ENCODE measurements at regions not wholly inside any gene's neighbourhood (a gene's known extent, or its start where the extent isn't known, plus 50 kb on each side); places are given as distances from the start of the nearest gene placed in this dataset.

GRCh38 chr22:22977479-22978200 is 90.0 kb downstream of the IGLL5 start:
- Histone ChIP-seq H3K4me3 (ENCODE audit: low read depth, low read length) (no peak overlapping the region), H3K9ac (ENCODE audit: low read length) (no peak overlapping the region), H3K4me1 (ENCODE audit: control insufficient read depth, insufficient read depth, low read length) (no peaks in the 10 kb centered on the region), H3K9me3 (ENCODE audit: control insufficient read depth, insufficient read depth, low read depth, low read length) (peaks cover 36% of the 10 kb centered on the region), H3K36me3 (ENCODE audit: control insufficient read depth, insufficient read depth, low read length) (no peaks in the 10 kb centered on the region), H3K27ac (ENCODE audit: low read depth, low read length) (no peak overlapping the region), H3K27me3 (ENCODE audit: control insufficient read depth, insufficient read depth, low read length) (peaks cover 31% of the 10 kb centered on the region)

GRCh38 chr22:22978637-22979036 is 91.0 kb downstream of the IGLL5 start:
- Histone ChIP-seq H3K4me1 (ENCODE audit: control insufficient read depth, insufficient read depth, low read length) (no peaks in the 10 kb centered on the region), H3K4me3 (ENCODE audit: low read depth, low read length) (no peak overlapping the region), H3K27ac (ENCODE audit: low read depth, low read length) (no peak overlapping the region)

GRCh38 chr22:22979121-22979724 is 91.1 kb upstream of the GNAZ start:
- Histone ChIP-seq H3K27me3 (ENCODE audit: control insufficient read depth, insufficient read depth, low read length) (peaks cover 28% of the 10 kb centered on the region), H3K27ac (ENCODE audit: low read depth, low read length) (no peak overlapping the region), H3K9me3 (ENCODE audit: control insufficient read depth, insufficient read depth, low read depth, low read length) (peaks cover 48% of the 10 kb centered on the region), H3K36me3 (ENCODE audit: control insufficient read depth, insufficient read depth, low read length) (no peaks in the 10 kb centered on the region), H3K4me1 (ENCODE audit: control insufficient read depth, insufficient read depth, low read length) (no peaks in the 10 kb centered on the region), H3K4me3 (ENCODE audit: low read depth, low read length) (no peak overlapping the region), H3K9ac (ENCODE audit: low read length) (no peak overlapping the region)

More at GRCh38 chr22:22978637-22979036, 91.0 kb downstream of the IGLL5 start:
- H3K27me3 ChIP-seq (ENCODE audit: control insufficient read depth, insufficient read depth, low read length): peaks cover 28% of the 10 kb centered on the region
- no peak overlapping the region for H3K9ac ChIP-seq (ENCODE audit: low read length)
- no peaks in the 10 kb centered on the region for H3K36me3 ChIP-seq (ENCODE audit: control insufficient read depth, insufficient read depth, low read length)
- H3K9me3 ChIP-seq (ENCODE audit: control insufficient read depth, insufficient read depth, low read depth, low read length): peaks cover 44% of the 10 kb centered on the region

- H3K4me3 ChIP-seq (ENCODE audit: low read depth, low read length): no peak overlapping the region
- H3K4me1 ChIP-seq (ENCODE audit: control insufficient read depth, insufficient read depth, low read length): no peaks in the 10 kb centered on the region
- no peak overlapping the region for H3K27ac ChIP-seq (ENCODE audit: low read depth, low read length)
- H3K9me3 ChIP-seq (ENCODE audit: control insufficient read depth, insufficient read depth, low read depth, low read length): peaks cover 48% of the 10 kb centered on the region
- H3K9ac ChIP-seq (ENCODE audit: low read length): no peak overlapping the region
- H3K27me3 ChIP-seq (ENCODE audit: control insufficient read depth, insufficient read depth, low read length): peaks cover 21% of the 10 kb centered on the region
- no peaks in the 10 kb centered on the region for H3K36me3 ChIP-seq (ENCODE audit: control insufficient read depth, insufficient read depth, low read length)
Measured at GRCh38 chr22:22979954-22980353, 90.4 kb upstream of the GNAZ start.

- peaks cover 5% of the 10 kb centered on the region; the same call in 1 of the 2 replicates for H3K27me3 ChIP-seq (ENCODE audit: control insufficient read depth, insufficient read depth, low read length)
- H3K9ac ChIP-seq (ENCODE audit: low read length): no peak overlapping the region
- no peaks in the 10 kb centered on the region for H3K4me1 ChIP-seq (ENCODE audit: control insufficient read depth, insufficient read depth, low read length)
- no peak overlapping the region for H3K4me3 ChIP-seq (ENCODE audit: low read depth, low read length)
- peaks cover 48% of the 10 kb centered on the region for H3K9me3 ChIP-seq (ENCODE audit: control insufficient read depth, insufficient read depth, low read depth, low read length)
- H3K36me3 ChIP-seq (ENCODE audit: control insufficient read depth, insufficient read depth, low read length): no peaks in the 10 kb centered on the region
- H3K27ac ChIP-seq (ENCODE audit: low read depth, low read length): no peak overlapping the region
Measured at GRCh38 chr22:22981670-22982571, 88.4 kb upstream of the GNAZ start.

- Histone ChIP-seq H3K36me3 (ENCODE audit: control insufficient read depth, insufficient read depth, low read length) (no peaks in the 10 kb centered on the region), H3K27me3 (ENCODE audit: control insufficient read depth, insufficient read depth, low read length) (0 out of 2 replicates have a peak, but pooled peaks cover 2% of the 10 kb centered on the region), H3K4me3 (ENCODE audit: low read depth, low read length) (no peak overlapping the region), H3K9ac (ENCODE audit: low read length) (no peak overlapping the region), H3K27ac (ENCODE audit: low read depth, low read length) (no peak overlapping the region), H3K4me1 (ENCODE audit: control insufficient read depth, insufficient read depth, low read length) (no peaks in the 10 kb centered on the region), H3K9me3 (ENCODE audit: control insufficient read depth, insufficient read depth, low read depth, low read length) (peaks cover 48% of the 10 kb centered on the region)
Measured at GRCh38 chr22:22982616-22983015, 87.7 kb upstream of the GNAZ start.

- no peak overlapping the region for H3K27ac ChIP-seq (ENCODE audit: low read depth, low read length)
- H3K27me3 ChIP-seq (ENCODE audit: control insufficient read depth, insufficient read depth, low read length): 0 out of 2 replicates have a peak, but pooled peaks cover 2% of the 10 kb centered on the region
- no peaks in the 10 kb centered on the region for H3K36me3 ChIP-seq (ENCODE audit: control insufficient read depth, insufficient read depth, low read length)
- H3K9me3 ChIP-seq (ENCODE audit: control insufficient read depth, insufficient read depth, low read depth, low read length): peaks cover 48% of the 10 kb centered on the region
- H3K4me3 ChIP-seq (ENCODE audit: low read depth, low read length): no peak overlapping the region
- H3K4me1 ChIP-seq (ENCODE audit: control insufficient read depth, insufficient read depth, low read length): no peaks in the 10 kb centered on the region
- H3K9ac ChIP-seq (ENCODE audit: low read length): no peak overlapping the region
Measured at GRCh38 chr22:22983123-22983522, 87.2 kb upstream of the GNAZ start.

- Histone ChIP-seq H3K27ac (ENCODE audit: low read depth, low read length) (no peak overlapping the region), H3K36me3 (ENCODE audit: control insufficient read depth, insufficient read depth, low read length) (no peaks in the 10 kb centered on the region), H3K4me3 (ENCODE audit: low read depth, low read length) (no peak overlapping the region), H3K4me1 (ENCODE audit: control insufficient read depth, insufficient read depth, low read length) (no peaks in the 10 kb centered on the region), H3K27me3 (ENCODE audit: control insufficient read depth, insufficient read depth, low read length) (0 out of 2 replicates have a peak, but pooled peaks cover under 1% of the 10 kb centered on the region), H3K9me3 (ENCODE audit: control insufficient read depth, insufficient read depth, low read depth, low read length) (peaks cover 45% of the 10 kb centered on the region), H3K9ac (ENCODE audit: low read length) (no peak overlapping the region)
Measured at GRCh38 chr22:22983816-22984215, 86.5 kb upstream of the GNAZ start.

- Histone ChIP-seq H3K9ac (ENCODE audit: low read length) (no peak overlapping the region), H3K36me3 (ENCODE audit: control insufficient read depth, insufficient read depth, low read length) (no peaks in the 10 kb centered on the region), H3K27ac (ENCODE audit: low read depth, low read length) (no peak overlapping the region), H3K4me1 (ENCODE audit: control insufficient read depth, insufficient read depth, low read length) (no peaks in the 10 kb centered on the region), H3K9me3 (ENCODE audit: control insufficient read depth, insufficient read depth, low read depth, low read length) (peaks cover 37% of the 10 kb centered on the region), H3K4me3 (ENCODE audit: low read depth, low read length) (no peak overlapping the region), H3K27me3 (ENCODE audit: control insufficient read depth, insufficient read depth, low read length) (no peaks in the 10 kb centered on the region; the same call in 1 of the 2 replicates)
Measured at GRCh38 chr22:22984967-22985366, 85.4 kb upstream of the GNAZ start.

GRCh38 chr22:22986008-22986407 is 84.3 kb upstream of the GNAZ start:
- Histone ChIP-seq H3K9ac (ENCODE audit: low read length) (no peak overlapping the region), H3K36me3 (ENCODE audit: control insufficient read depth, insufficient read depth, low read length) (no peaks in the 10 kb centered on the region), H3K27me3 (ENCODE audit: control insufficient read depth, insufficient read depth, low read length) (no peaks in the 10 kb centered on the region; the same call in 1 of the 2 replicates), H3K27ac (ENCODE audit: low read depth, low read length) (no peak overlapping the region), H3K9me3 (ENCODE audit: control insufficient read depth, insufficient read depth, low read depth, low read length) (peaks cover 28% of the 10 kb centered on the region), H3K4me3 (ENCODE audit: low read depth, low read length) (no peak overlapping the region), H3K4me1 (ENCODE audit: control insufficient read depth, insufficient read depth, low read length) (no peaks in the 10 kb centered on the region)
